ENCODE measurements at regions not wholly inside any gene's neighbourhood (a gene's known extent, or its start where the extent isn't known, plus 50 kb on each side); places are given as distances from the start of the nearest gene placed in this dataset.
"Not testable (repeated sequence)": the region's sequence is repeated elsewhere in the genome, so short reads cannot be mapped to it uniquely, and the experiment has no call there.

DNA sequence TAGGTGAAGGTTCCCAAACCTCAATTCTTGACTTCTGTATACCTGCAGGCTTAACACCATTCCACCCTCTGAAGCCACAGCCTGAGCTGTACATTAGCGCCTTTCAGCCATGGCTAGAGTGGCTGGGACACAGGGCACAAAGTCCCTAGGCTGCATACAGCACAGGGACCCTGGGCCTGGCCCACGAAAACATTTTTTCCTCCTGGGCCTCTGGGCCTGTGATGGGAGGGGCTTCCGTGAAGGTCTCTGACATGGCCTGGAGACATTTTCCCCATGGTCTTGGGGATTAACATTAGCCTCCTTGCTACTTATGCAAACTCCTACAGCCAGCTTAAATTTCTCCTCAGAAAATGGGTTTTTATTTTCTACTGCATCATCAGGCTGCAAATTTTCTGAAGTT lies 195.2 kb upstream of the NR3C2 start:
- H3K27me3 ChIP-seq (ENCODE audit: low read depth, low read length); H3K4me1 ChIP-seq (ENCODE audit: control insufficient read depth in 1 of 2, insufficient read depth in 2 of 2, low read length in 2 of 2); H3K36me3 ChIP-seq (ENCODE audit: control insufficient read depth in 1 of 2, insufficient read depth in 2 of 2, low read length in 2 of 2); H3K4me3 ChIP-seq (ENCODE audit: low read depth in 1 of 2, low read length in 2 of 2); H3K27ac ChIP-seq (ENCODE audit: low read length): not testable (repeated sequence)
- H3K9me3 ChIP-seq (ENCODE audit: control insufficient read depth in 1 of 2, low read length in 2 of 2), result peaks cover 0 to 14% of the 10 kb centered on the region in 2 donors

DNA sequence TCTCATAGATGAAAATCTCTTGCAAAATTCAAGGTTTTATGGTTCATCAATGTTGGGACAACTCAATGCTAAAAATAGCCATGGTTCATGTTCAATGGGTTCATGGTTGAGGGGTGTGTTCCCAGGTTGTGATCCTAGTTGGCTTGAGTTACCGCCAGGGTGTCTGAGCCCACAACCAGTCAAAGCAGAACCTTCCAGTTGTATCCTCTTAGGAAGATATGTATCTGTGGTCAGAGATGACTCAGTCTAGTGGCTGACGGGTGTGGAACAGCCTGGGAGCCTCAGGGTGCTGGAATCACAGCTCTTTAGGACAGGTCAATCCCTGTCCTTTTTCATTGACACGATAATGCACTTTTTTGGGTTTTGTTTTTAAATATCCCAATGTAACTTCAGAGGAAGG lies 192.3 kb upstream of the NR3C2 start:
- Histone ChIP-seq H3K9me3 (ENCODE audit: control insufficient read depth in 1 of 2, low read length in 2 of 2) (peaks cover 0 to 14% of the 10 kb centered on the region in 2 donors), H3K4me1 (ENCODE audit: control insufficient read depth in 1 of 2, insufficient read depth in 2 of 2, low read length in 2 of 2) (no peaks in the 10 kb centered on the region), H3K36me3 (ENCODE audit: control insufficient read depth in 1 of 2, insufficient read depth in 2 of 2, low read length in 2 of 2) (no peaks in the 10 kb centered on the region), H3K27ac (ENCODE audit: low read length) (no peak overlapping the region), H3K27me3 (ENCODE audit: low read depth, low read length) (no peaks in the 10 kb centered on the region), H3K4me3 (ENCODE audit: low read depth in 1 of 2, low read length in 2 of 2) (no peak overlapping the region)

- Histone ChIP-seq H3K27ac (ENCODE audit: low read length) (no peak overlapping the region), H3K36me3 (ENCODE audit: control insufficient read depth in 1 of 2, insufficient read depth in 2 of 2, low read length in 2 of 2) (no peaks in the 10 kb centered on the region), H3K4me1 (ENCODE audit: control insufficient read depth in 1 of 2, insufficient read depth in 2 of 2, low read length in 2 of 2) (no peaks in the 10 kb centered on the region), H3K9me3 (ENCODE audit: control insufficient read depth in 1 of 2, low read length in 2 of 2) (peaks cover 0 to 14% of the 10 kb centered on the region in 2 donors), H3K27me3 (ENCODE audit: low read depth, low read length) (no peaks in the 10 kb centered on the region), H3K4me3 (ENCODE audit: low read depth in 1 of 2, low read length in 2 of 2) (no peak overlapping the region)
Measured at GRCh38 chr4:148633720-148634119, 191.5 kb upstream of the NR3C2 start.

GRCh38 chr4:148632476-148632875 lies 190.3 kb upstream of the NR3C2 start:
- Histone ChIP-seq H3K36me3 (ENCODE audit: control insufficient read depth in 1 of 2, insufficient read depth in 2 of 2, low read length in 2 of 2) (no peaks in the 10 kb centered on the region), H3K4me1 (ENCODE audit: control insufficient read depth in 1 of 2, insufficient read depth in 2 of 2, low read length in 2 of 2) (no peaks in the 10 kb centered on the region), H3K27ac (ENCODE audit: low read length) (no peak overlapping the region), H3K9me3 (ENCODE audit: control insufficient read depth in 1 of 2, low read length in 2 of 2) (peaks cover 0 to 6% of the 10 kb centered on the region in 2 donors), H3K4me3 (ENCODE audit: low read depth in 1 of 2, low read length in 2 of 2) (no peak overlapping the region), H3K27me3 (ENCODE audit: low read depth, low read length) (no peaks in the 10 kb centered on the region)

- H3K27ac ChIP-seq (ENCODE audit: low read length), result no peak overlapping the region
- no peaks in the 10 kb centered on the region for H3K9me3 ChIP-seq (ENCODE audit: control insufficient read depth in 1 of 2, low read length in 2 of 2)
- no peaks in the 10 kb centered on the region for H3K36me3 ChIP-seq (ENCODE audit: control insufficient read depth in 1 of 2, insufficient read depth in 2 of 2, low read length in 2 of 2)
- no peak overlapping the region for H3K4me3 ChIP-seq (ENCODE audit: low read depth in 1 of 2, low read length in 2 of 2)
- H3K4me1 ChIP-seq (ENCODE audit: control insufficient read depth in 1 of 2, insufficient read depth in 2 of 2, low read length in 2 of 2), result no peaks in the 10 kb centered on the region
- no peaks in the 10 kb centered on the region for H3K27me3 ChIP-seq (ENCODE audit: low read depth, low read length)
Measured at GRCh38 chr4:148630051-148630450, 187.8 kb upstream of the NR3C2 start.

DNA sequence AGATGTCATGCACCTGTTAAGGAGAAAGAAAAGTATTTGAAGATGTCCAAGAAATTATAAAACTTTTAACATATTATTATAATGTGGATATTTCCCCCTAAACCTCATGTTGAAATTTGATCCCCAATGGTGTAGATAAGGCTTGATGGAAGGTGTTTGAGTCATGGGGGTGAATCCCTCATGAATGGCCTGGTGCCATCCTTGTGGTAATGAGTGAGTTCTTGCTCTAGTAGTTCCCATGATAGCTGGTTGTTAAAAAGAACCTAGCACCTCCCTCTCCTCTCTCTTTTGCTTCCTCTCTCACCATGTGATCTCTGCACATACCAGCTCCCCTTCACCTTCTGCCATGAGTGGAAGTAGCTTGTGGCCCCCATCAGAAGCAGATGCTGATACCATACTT lies 176.6 kb upstream of the NR3C2 start:
- Histone ChIP-seq H3K27ac (ENCODE audit: low read length) (no peak overlapping the region), H3K36me3 (ENCODE audit: control insufficient read depth in 1 of 2, insufficient read depth in 2 of 2, low read length in 2 of 2) (no peaks in the 10 kb centered on the region), H3K9me3 (ENCODE audit: control insufficient read depth in 1 of 2, low read length in 2 of 2) (peaks cover 0 to 11% of the 10 kb centered on the region in 2 donors), H3K4me1 (ENCODE audit: control insufficient read depth in 1 of 2, insufficient read depth in 2 of 2, low read length in 2 of 2) (no peaks in the 10 kb centered on the region), H3K4me3 (ENCODE audit: low read depth in 1 of 2, low read length in 2 of 2) (no peak overlapping the region), H3K27me3 (ENCODE audit: low read depth, low read length) (no peaks in the 10 kb centered on the region)

DNA sequence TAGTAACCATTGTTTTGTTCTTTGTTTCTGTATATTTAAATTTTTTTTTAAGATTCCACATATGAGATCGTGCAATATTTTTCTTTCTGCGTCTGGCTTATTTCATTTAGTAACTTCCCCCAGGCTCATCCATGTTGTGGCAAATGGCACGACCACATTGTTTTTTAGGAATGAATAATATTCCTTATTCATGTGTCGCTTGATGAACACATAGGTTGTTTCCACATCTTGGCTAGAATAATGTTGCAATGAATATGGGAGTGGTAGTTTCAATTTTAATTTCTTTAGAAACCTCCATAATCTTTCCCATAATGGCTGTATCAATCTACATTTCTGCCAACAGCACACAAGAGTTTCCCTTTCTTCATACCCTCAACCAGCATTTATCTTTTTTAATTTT lies 166.8 kb upstream of the NR3C2 start:
- Histone ChIP-seq H3K27ac (ENCODE audit: low read length) (no peak overlapping the region), H3K4me3 (ENCODE audit: low read depth in 1 of 2, low read length in 2 of 2) (no peak overlapping the region)

DNA sequence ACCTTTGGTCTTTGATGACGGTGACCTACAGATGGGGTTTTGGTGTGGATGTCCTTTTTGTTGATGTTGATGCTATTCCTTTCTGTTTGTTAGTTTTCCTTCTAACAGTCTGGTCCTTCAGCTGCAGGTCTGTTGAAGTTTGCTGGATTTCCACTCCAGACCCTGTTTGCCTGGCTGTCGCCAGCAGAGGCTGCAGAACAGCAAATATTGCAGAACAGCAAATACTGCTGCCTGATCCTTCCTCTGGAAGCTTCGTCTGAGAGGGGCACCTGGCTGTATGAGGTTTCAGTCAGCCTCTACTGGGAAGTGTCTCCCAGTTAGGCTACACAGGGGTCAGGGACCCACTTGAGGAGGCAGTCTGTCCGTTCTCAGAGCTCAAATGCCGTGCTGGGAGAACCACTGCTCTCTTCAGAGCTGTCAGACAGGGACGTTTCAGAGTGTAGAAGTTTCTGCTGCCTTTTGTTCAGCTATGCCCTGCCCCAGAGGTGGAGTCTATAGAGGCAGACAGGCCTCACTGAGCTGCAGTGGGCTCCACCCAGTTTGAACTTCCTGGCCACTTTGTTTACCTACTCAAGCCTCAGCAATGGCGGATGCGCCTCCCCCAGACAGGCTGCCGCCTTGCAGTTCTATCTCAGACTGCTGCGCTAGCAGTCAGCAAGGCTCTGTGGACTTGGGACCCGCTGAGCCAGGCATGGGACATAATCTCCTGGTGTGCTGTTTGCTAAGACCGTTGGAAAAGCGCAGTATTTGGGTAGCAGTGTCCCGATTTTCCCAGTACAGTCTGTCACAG lies 156.4 kb upstream of the NR3C2 start:
- not testable (repeated sequence) for H3K4me1 ChIP-seq (ENCODE audit: control insufficient read depth in 1 of 2, insufficient read depth in 2 of 2, low read length in 2 of 2); H3K27ac ChIP-seq (ENCODE audit: low read length); H3K36me3 ChIP-seq (ENCODE audit: control insufficient read depth in 1 of 2, insufficient read depth in 2 of 2, low read length in 2 of 2); H3K4me3 ChIP-seq (ENCODE audit: low read depth in 1 of 2, low read length in 2 of 2); H3K27me3 ChIP-seq (ENCODE audit: low read depth, low read length)
- peaks cover 0 to 20% of the 10 kb centered on the region in 2 donors for H3K9me3 ChIP-seq (ENCODE audit: control insufficient read depth in 1 of 2, low read length in 2 of 2)

More for the DNA sequence above, 166.8 kb upstream of the NR3C2 start:
- Histone ChIP-seq H3K27me3 (ENCODE audit: low read depth, low read length) (no peaks in the 10 kb centered on the region), H3K36me3 (ENCODE audit: control insufficient read depth in 1 of 2, insufficient read depth in 2 of 2, low read length in 2 of 2) (no peaks in the 10 kb centered on the region), H3K9me3 (ENCODE audit: control insufficient read depth in 1 of 2, low read length in 2 of 2) (peaks cover 5% of the 10 kb centered on the region in 2 donors), H3K4me1 (ENCODE audit: control insufficient read depth in 1 of 2, insufficient read depth in 2 of 2, low read length in 2 of 2) (no peaks in the 10 kb centered on the region)

- no peak overlapping the region for H3K4me3 ChIP-seq (ENCODE audit: low read depth in 1 of 2, low read length in 2 of 2)
- no peaks in the 10 kb centered on the region for H3K36me3 ChIP-seq (ENCODE audit: control insufficient read depth in 1 of 2, insufficient read depth in 2 of 2, low read length in 2 of 2)
- peaks cover 0 to 6% of the 10 kb centered on the region in 2 donors for H3K9me3 ChIP-seq (ENCODE audit: control insufficient read depth in 1 of 2, low read length in 2 of 2)
- H3K4me1 ChIP-seq (ENCODE audit: control insufficient read depth in 1 of 2, insufficient read depth in 2 of 2, low read length in 2 of 2), result no peaks in the 10 kb centered on the region
- no peak overlapping the region for H3K27ac ChIP-seq (ENCODE audit: low read length)
- no peaks in the 10 kb centered on the region for H3K27me3 ChIP-seq (ENCODE audit: low read depth, low read length)
Measured at GRCh38 chr4:148589182-148589581, 147.0 kb upstream of the NR3C2 start.

DNA sequence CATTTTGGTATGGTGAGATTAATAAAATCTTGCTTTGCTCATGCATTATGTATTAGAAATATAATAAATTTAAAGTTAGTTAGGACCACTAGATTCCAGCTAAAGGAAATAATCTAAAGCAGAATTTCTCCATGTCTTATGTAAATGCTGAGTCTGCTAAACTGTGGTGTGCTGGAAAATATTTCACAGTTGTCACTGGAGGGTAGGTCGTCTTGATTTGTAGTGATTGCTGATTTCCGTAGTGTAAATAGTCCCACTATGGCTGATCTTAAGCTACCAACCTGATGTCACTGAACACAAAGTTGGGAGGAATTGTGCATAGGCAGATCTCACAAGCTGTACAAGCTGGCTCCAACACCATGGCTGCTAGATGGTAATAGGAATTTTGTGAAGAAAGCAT lies 133.4 kb upstream of the NR3C2 start:
- Histone ChIP-seq H3K27me3 (ENCODE audit: low read depth, low read length) (no peaks in the 10 kb centered on the region), H3K4me1 (ENCODE audit: control insufficient read depth in 1 of 2, insufficient read depth in 2 of 2, low read length in 2 of 2) (no peaks in the 10 kb centered on the region), H3K36me3 (ENCODE audit: control insufficient read depth in 1 of 2, insufficient read depth in 2 of 2, low read length in 2 of 2) (no peaks in the 10 kb centered on the region), H3K9me3 (ENCODE audit: control insufficient read depth in 1 of 2, low read length in 2 of 2) (no peaks in the 10 kb centered on the region), H3K27ac (ENCODE audit: low read length) (no peak overlapping the region), H3K4me3 (ENCODE audit: low read depth in 1 of 2, low read length in 2 of 2) (no peak overlapping the region)

DNA sequence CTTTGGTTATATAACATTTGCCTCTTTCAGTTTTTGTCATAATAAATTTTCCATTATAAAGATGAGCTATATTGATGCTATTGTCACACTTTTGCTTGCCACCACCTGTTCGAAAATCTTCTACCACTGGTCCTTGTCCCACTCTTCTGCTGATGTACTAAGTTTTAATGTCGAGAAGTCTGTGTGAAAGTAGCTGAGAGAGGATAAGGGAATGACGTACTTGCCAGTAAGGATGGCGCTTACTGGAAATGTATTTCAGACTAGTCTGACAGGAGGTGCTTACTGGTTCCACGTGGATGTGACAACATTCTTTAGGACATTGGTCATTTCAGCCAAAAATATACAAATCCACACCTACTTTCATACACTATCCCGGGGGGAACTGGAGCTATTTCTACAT lies 132.7 kb upstream of the NR3C2 start:
- Histone ChIP-seq H3K9me3 (ENCODE audit: control insufficient read depth in 1 of 2, low read length in 2 of 2) (no peaks in the 10 kb centered on the region), H3K27me3 (ENCODE audit: low read depth, low read length) (no peaks in the 10 kb centered on the region), H3K36me3 (ENCODE audit: control insufficient read depth in 1 of 2, insufficient read depth in 2 of 2, low read length in 2 of 2) (no peaks in the 10 kb centered on the region), H3K4me1 (ENCODE audit: control insufficient read depth in 1 of 2, insufficient read depth in 2 of 2, low read length in 2 of 2) (no peaks in the 10 kb centered on the region), H3K4me3 (ENCODE audit: low read depth in 1 of 2, low read length in 2 of 2) (no peak overlapping the region), H3K27ac (ENCODE audit: low read length) (no peak overlapping the region)

- Histone ChIP-seq H3K36me3 (ENCODE audit: control insufficient read depth in 1 of 2, insufficient read depth in 2 of 2, low read length in 2 of 2) (no peaks in the 10 kb centered on the region), H3K9me3 (ENCODE audit: control insufficient read depth in 1 of 2, low read length in 2 of 2) (peaks cover 0 to 4% of the 10 kb centered on the region in 2 donors), H3K4me1 (ENCODE audit: control insufficient read depth in 1 of 2, insufficient read depth in 2 of 2, low read length in 2 of 2) (no peaks in the 10 kb centered on the region), H3K27ac (ENCODE audit: low read length) (no peak overlapping the region), H3K27me3 (ENCODE audit: low read depth, low read length) (no peaks in the 10 kb centered on the region), H3K4me3 (ENCODE audit: low read depth in 1 of 2, low read length in 2 of 2) (no peak overlapping the region)
Measured at GRCh38 chr4:148574502-148574901, 132.3 kb upstream of the NR3C2 start.

Measured in muscle layer of duodenum (tissue), 2 donors.